ENCODE measurements at regions not wholly inside any gene's neighbourhood (a gene's known extent, or its start where the extent isn't known, plus 50 kb on each side); places are given as distances from the start of the nearest gene placed in this dataset.

DNA sequence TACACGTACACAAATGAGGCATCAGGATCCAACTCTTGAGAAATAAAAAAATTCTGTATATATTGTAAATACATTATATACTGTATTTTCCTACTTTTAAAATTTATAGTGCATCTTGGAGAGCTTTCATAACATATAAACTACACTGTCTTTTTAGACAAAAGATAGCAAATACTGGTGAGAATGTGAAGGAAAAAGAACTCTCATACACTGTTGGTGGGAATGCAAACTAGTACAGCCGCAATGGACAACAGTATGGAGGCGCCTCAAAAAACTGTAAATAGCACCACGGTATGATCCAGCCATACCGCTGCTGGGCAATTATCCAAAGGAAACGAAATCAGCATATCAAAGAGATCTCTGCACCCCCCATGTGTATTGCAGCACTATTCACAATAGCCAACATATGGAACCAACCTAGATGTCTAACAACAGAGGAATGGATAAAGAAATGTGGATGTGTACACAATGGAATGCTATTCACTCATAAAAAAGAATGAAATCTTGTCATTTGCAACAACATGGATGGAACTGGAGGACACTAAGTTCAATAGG lies 292.4 kb downstream of the EFNB2 start:
- no peak for DNase-seq (ENCODE audit: low read depth)

- no peak for DNase-seq (ENCODE audit: low read depth)
Measured at GRCh38 chr13:106241974-106242953, 293.2 kb downstream of the EFNB2 start.

DNA sequence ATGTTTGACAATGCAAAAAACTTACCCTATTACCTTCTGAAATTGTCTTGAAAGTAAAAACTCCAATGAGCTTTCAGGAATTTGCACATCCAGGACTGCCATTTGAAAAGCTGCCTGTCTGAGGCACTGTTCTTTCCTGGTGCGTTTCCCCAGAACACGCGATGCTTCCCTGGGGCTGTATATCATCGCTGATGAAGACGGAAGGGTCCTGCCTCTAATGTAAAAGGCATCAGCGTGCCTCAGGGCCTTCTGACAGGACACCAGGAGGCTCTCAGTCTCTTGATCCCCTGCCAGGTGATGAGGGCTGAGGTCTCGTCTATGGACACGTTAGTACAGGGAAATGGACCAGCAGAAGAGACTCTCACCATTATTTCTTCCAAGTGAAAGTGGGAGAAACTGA lies 296.8 kb downstream of the EFNB2 start:
- no peak for DNase-seq (ENCODE audit: low read depth)

DNA sequence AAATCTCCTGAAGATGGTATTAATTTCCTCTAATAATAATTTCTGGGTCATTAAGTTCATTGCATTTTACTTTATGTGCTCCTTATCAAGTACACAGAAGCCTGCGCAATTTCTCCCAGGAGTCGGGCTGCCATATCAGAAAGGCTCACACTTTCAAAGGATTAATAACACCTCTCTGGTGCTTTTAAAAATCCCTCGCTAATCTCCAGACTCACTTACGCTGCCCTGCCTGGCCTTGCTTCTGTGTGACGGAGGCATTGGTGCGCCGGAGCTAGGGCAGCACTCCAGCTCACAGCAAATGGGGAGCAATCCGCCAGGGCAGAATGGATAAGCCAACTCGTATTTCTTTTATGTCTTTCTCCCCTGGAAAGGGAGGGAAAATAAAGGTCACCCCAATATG lies 300.8 kb downstream of the EFNB2 start:
- no peak for DNase-seq (ENCODE audit: low read depth)

- no peak for DNase-seq (ENCODE audit: low read depth)
Measured at GRCh38 chr13:106233134-106233735, 302.2 kb downstream of the EFNB2 start.

- no peak for DNase-seq (ENCODE audit: low read depth)
Measured at GRCh38 chr13:106232681-106233080, 302.8 kb downstream of the EFNB2 start.

DNA sequence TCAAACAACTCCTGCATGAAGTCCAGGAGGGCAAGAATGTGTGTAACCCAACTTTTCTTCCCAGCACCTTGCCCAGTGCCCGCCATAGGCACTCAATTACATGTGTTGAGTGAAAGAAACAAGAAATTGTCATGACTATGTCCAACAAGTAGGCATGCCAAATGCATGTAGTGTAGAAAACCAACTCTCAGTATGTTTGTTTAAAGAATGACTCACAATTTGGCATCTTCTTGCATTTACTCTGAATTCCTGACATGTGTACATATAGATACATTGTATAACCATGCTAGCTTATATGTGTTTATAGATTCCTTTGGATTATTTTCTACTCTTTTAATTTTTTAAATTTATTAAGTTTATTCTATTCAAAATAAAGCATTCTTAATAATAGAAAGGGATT lies 305.0 kb downstream of the EFNB2 start:
- DNase-seq (ENCODE audit: low read depth) = no peak

DNA sequence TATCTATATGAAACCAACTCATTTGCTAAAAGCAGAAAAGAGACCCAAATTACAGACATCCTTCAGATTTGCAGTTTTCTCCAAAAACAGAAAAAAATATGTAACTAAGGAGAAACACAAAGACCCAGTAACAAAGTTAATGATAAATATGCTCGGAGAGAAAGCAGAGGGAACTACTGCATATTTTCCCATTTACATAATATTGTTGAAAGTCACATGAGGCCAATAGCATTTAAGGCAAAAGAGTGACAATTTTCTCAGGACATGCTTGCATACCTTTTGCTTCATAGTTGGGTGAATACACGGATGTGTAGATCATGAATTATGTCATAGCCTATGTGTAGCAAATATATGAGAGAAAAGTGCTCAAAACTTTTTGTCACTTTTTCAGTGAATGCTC lies 310.3 kb downstream of the EFNB2 start:
- no peak for DNase-seq (ENCODE audit: low read depth)

DNA sequence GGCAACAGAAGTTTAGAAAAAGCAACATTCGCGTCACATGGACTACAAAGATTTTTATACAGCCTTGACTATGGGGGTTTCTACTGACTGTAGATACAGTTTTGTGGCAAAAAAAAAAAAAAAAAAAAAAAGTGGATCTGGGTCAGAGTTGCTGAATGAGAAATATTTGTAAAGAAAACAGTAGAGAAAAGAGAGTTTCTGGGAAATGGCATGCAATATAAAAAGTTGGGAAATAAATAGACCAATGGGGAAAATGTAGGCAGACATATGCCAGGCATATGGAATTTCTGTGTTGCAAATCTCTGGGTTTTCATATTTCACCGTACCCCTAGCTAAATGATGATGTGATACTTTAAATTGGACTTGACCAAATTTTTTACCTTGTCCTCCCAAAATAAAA lies 315.3 kb downstream of the EFNB2 start:
- no peak for DNase-seq (ENCODE audit: low read depth)

- DNase-seq (ENCODE audit: low read depth) = no peak
Measured at GRCh38 chr13:106213028-106213757, 322.3 kb downstream of the EFNB2 start.

- DNase-seq (ENCODE audit: low read depth) = peak; percentile 54
Measured at GRCh38 chr13:106212386-106213010, 323.0 kb downstream of the EFNB2 start.

DNA sequence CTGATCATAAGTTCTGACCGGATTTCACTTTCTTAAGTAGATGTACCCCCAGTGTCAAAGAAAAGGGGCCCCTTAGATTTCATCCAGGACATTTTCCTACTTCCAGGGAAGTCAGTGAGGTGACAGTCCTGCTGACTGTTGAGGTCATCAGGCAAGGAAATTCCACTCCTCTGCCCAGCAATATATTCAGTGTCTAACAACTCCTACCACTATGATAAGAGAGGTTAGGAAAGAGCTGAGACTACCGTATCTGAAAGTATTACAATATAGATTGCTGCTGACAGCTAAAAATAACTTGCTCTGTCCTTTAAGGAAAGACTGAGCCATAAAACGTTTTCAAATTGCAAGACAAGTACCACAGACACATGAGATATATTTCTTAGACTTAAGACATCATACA lies 325.1 kb downstream of the EFNB2 start:
- no peak for DNase-seq (ENCODE audit: low read depth)

GRCh38 chr13:106205871-106206270 lies 329.6 kb downstream of the EFNB2 start:
- DNase-seq (ENCODE audit: low read depth) = peak; percentile 65

- no peak for DNase-seq (ENCODE audit: low read depth)
Measured at GRCh38 chr13:106197496-106197895, 338.0 kb downstream of the EFNB2 start.

DNA sequence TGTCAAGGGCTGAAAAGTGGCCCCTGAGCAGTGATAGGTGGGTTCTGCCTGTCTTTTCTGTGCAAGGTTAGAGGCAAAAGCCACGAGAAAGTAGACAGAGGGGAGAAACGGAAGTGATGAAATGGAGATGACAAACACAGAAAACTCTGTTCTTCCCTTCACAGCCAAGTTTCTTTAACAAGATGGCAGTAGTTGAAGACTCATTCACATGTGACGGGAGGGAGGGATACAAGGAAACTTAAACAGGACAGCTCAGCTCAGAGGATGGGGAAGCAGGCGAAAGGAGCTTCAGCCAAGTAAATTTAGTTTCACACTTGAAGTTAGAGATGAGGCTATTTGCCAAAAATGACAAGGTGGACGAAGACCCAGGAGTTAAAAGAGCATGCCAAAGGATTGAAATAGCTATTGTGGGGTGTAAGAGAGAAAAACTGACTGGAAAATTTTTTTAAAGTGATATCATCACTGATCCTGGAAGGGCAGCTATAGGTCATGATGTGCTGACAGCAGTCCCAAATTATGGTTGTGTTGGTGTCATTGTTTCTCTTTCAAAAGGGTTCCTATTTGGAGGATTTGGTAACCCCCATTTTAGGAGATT lies 347.9 kb downstream of the EFNB2 start:
- DNase-seq (ENCODE audit: low read depth) = no peak

- no peak for DNase-seq (ENCODE audit: low read depth)
Measured at GRCh38 chr13:106187101-106187500, 348.4 kb downstream of the EFNB2 start.

DNA sequence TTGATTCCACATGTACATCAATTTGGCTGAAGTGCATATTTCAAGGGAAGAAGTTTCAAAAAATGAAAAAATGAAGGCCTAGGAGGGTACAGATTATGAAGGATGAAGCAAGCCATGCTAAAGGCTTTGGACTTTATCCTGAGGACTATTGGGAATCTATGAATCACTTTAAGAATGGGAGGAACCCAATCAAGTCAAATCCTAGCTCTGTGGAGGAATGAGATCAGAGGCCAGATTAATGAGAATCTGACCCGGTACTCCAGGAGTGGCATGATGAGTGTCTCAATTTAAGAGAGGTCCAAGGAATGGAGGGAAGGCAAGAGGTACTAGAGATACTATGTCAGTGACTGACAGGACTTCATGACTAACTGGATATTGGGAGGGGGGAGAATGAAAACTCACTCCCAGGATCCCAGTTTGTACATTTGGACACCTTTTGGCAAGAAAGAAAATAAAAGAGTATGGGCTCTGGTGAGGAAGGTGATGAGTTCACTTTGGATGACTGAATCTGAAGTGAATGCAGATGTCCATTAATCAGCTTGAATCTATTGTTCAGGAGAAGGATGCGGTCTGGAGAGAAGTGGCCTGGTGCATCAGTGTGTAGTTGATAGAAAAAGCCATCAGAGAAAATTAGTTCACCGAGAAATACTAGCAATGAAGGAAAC lies 349.0 kb downstream of the EFNB2 start:
- DNase-seq (ENCODE audit: low read depth) = no peak

GRCh38 chr13:106184790-106185189 lies 350.7 kb downstream of the EFNB2 start:
- no peak for DNase-seq (ENCODE audit: low read depth)

GRCh38 chr13:106183410-106184065 lies 351.9 kb downstream of the EFNB2 start:
- no peak for DNase-seq (ENCODE audit: low read depth)

DNA sequence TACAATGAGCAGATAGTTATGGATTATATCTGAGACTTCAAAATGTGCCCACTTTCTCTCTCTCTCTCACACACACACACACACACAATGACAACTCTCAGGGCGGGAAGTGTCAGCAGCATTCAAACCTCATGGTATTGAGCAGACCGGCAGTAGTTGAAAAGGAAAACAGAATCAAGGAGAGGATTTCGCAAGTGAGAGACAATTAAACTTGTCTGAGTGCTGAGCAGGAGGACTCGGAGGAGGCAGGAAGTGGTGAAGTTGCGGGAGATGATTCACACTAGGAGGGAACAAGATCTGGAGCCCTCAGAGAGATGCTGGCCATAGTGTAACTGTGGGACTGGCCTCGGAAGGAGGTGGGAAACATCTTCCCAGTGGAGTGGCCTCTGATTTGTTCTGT lies 353.1 kb downstream of the EFNB2 start:
- DNase-seq (ENCODE audit: low read depth) = peak; percentile 82

Data from myocyte (in vitro differentiated cells).